PFSK-1 (cell line): ENCODE measurements at regions not wholly inside any gene's neighbourhood (a gene's known extent, or its start where the extent isn't known, plus 50 kb on each side); places are given as distances from the start of the nearest gene placed in this dataset.

Source experiments
- POLR2AphosphoS5 ChIP-seq: IDR thresholded peaks from 2 replicates; pipeline ENCODE4 v1.6.1; 2012; ENCODE audit warnings: low read depth, mild to moderate bottlenecking, control low read depth, low read length, moderate library complexity
- SIN3A ChIP-seq: IDR thresholded peaks from 2 replicates; pipeline ENCODE4 v1.6.1; 2012; ENCODE audit warnings: mild to moderate bottlenecking, low read length, moderate library complexity, borderline replicate concordance; ENCODE audit not compliant: insufficient read depth
- TAF1 ChIP-seq: IDR thresholded peaks from 2 replicates; pipeline ENCODE4 v1.6.1; 2012; ENCODE audit warnings: low read length, control low read depth, borderline replicate concordance; ENCODE audit not compliant: insufficient read depth
- TF ChIP-seq, protein P1 (sequence below), 2 experiments: IDR thresholded peaks; 2 replicates each; pipeline versions ENCODE4 v1.6.1 to v1.8.0; 2011 to 2012; ENCODE audit warnings: low read depth in 2 of 2, low read length in 2 of 2, control low read depth in 1 of 2, inconsistent platforms in 1 of 2, mild to moderate bottlenecking in 1 of 2, moderate library complexity in 1 of 2; ENCODE audit not compliant: insufficient read depth in 1 of 2

DNA sequence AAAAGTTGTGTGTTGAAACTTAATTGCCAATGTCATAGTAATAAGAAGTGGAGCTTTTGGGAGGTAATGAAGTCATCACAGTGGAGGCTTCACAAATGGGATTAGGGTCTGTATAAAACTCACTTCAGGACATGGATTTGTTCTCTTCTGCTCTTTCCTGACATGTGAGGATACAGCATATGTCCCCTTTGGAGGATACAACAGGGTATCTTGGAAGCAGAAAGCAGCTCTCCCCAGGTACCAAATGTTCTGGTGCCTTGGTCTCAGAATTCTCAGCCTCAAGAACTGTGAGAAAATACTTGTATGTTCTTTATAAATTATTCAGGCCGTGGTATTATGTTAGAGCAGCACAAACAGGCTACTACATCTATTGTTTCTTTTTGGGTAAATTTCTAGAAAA lies 210.9 kb downstream of the DIPK2A start:
- TF ChIP-seq POLR2AphosphoS5 (no peak), TAF1 (no peak), SIN3A (no peak)
- TF ChIP-seq, protein P1, sequence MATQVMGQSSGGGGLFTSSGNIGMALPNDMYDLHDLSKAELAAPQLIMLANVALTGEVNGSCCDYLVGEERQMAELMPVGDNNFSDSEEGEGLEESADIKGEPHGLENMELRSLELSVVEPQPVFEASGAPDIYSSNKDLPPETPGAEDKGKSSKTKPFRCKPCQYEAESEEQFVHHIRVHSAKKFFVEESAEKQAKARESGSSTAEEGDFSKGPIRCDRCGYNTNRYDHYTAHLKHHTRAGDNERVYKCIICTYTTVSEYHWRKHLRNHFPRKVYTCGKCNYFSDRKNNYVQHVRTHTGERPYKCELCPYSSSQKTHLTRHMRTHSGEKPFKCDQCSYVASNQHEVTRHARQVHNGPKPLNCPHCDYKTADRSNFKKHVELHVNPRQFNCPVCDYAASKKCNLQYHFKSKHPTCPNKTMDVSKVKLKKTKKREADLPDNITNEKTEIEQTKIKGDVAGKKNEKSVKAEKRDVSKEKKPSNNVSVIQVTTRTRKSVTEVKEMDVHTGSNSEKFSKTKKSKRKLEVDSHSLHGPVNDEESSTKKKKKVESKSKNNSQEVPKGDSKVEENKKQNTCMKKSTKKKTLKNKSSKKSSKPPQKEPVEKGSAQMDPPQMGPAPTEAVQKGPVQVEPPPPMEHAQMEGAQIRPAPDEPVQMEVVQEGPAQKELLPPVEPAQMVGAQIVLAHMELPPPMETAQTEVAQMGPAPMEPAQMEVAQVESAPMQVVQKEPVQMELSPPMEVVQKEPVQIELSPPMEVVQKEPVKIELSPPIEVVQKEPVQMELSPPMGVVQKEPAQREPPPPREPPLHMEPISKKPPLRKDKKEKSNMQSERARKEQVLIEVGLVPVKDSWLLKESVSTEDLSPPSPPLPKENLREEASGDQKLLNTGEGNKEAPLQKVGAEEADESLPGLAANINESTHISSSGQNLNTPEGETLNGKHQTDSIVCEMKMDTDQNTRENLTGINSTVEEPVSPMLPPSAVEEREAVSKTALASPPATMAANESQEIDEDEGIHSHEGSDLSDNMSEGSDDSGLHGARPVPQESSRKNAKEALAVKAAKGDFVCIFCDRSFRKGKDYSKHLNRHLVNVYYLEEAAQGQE (IDR thresholded peaks at IDR 0.05; ENCODE audit: insufficient read depth in 1 of 2, low read depth in 2 of 2, low read length in 2 of 2), result no peak
